ENCODE measurements at regions not wholly inside any gene's neighbourhood (a gene's known extent, or its start where the extent isn't known, plus 50 kb on each side); places are given as distances from the start of the nearest gene placed in this dataset.

DNA sequence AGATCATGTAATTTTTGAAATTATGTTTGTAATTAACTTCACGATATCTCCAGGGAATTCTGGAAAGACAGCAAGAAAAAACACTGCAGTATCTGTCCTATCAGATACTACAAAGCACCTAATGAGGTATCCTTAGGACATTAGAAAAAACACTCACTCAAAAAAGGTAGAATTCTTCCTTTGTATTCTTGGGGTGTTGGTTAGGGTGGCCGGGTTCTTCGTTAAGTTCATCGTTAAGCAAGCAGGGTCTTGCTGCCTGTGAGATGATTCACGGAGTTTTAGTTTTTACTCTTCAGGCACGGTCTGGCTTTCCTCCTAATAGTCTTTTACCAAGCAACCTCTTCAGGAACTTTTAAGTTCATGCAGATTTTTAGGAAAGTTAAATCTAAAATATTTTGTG, 91.4 kb upstream of the IRX4 start:
- Histone ChIP-seq H3K27ac (no peak overlapping the region), H3K4me3 (no peak overlapping the region), H3K4me1 (replicated peaks) (no peaks in the 10 kb centered on the region), H3K27me3 (replicated peaks; ENCODE audit: insufficient read depth) (no peaks in the 10 kb centered on the region), H3K36me3 (no peaks in the 10 kb centered on the region), H3K9me3 (no peaks in the 10 kb centered on the region)
- intact Hi-C loops (cut with DNase I), result no loop called here
- TF ChIP-seq POLR2A (IDR thresholded peaks at IDR 0.05) (no peak), POLR2AphosphoS5 (IDR thresholded peaks at IDR 0.05) (no peak)
- TF ChIP-seq, protein P1, sequence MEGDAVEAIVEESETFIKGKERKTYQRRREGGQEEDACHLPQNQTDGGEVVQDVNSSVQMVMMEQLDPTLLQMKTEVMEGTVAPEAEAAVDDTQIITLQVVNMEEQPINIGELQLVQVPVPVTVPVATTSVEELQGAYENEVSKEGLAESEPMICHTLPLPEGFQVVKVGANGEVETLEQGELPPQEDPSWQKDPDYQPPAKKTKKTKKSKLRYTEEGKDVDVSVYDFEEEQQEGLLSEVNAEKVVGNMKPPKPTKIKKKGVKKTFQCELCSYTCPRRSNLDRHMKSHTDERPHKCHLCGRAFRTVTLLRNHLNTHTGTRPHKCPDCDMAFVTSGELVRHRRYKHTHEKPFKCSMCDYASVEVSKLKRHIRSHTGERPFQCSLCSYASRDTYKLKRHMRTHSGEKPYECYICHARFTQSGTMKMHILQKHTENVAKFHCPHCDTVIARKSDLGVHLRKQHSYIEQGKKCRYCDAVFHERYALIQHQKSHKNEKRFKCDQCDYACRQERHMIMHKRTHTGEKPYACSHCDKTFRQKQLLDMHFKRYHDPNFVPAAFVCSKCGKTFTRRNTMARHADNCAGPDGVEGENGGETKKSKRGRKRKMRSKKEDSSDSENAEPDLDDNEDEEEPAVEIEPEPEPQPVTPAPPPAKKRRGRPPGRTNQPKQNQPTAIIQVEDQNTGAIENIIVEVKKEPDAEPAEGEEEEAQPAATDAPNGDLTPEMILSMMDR (IDR thresholded peaks at IDR 0.05), result no peak
- DNase-seq (ENCODE audit: low spot score), result no peak
- WGBS, result 48% methylated on average over 6 of the region's 6 CpGs

DNA sequence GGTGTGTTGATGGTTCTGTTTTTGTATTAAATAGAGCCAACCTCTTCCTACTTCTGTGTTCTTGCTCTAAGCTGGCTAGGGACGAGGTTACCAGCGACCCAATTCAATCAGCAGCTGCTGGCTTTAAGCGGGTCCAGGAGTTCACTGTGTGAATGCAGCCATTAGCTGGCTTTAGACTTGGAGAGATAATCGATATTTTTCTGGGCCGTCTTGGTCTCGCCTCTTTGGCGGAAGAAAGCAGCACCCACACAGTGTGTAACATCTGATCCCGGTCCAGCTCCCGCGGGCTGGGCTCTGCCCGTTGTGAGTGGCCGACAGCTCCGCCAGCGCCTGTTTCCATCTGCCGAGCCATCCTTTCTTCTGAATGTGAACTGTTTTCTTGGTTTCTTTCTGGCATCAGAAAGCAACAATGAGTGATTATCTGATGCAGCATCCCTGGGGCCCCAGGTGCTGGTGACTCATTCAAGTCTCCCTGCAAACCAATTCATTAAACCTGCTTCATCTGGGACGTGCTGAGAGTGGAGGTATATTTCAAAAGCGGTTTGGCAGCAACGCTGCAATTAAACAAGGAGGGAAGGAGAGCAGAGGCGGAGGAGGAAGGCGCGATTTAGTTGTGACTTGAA, 90.8 kb upstream of the IRX4 start:
- DNase-seq (ENCODE audit: low spot score), result peak; percentile 60
- H3K4me3 ChIP-seq, result no peak overlapping the region
- no peaks in the 10 kb centered on the region for H3K36me3 ChIP-seq
- H3K27me3 ChIP-seq (replicated peaks; ENCODE audit: insufficient read depth), result no peaks in the 10 kb centered on the region
- no peaks in the 10 kb centered on the region for H3K4me1 ChIP-seq (replicated peaks)
- no peaks in the 10 kb centered on the region for H3K9me3 ChIP-seq
- intact Hi-C loops (cut with DNase I), result no loop called here
- TF ChIP-seq, protein P1 (IDR thresholded peaks at IDR 0.05), result no peak
- peak; percentile 67 for TF ChIP-seq POLR2AphosphoS5 (IDR thresholded peaks at IDR 0.05)
- peak overlapping the region in 1 of 2 donors; percentile 13 for H3K27ac ChIP-seq
- WGBS, result 46% methylated on average over 21 of the region's 21 CpGs

DNA sequence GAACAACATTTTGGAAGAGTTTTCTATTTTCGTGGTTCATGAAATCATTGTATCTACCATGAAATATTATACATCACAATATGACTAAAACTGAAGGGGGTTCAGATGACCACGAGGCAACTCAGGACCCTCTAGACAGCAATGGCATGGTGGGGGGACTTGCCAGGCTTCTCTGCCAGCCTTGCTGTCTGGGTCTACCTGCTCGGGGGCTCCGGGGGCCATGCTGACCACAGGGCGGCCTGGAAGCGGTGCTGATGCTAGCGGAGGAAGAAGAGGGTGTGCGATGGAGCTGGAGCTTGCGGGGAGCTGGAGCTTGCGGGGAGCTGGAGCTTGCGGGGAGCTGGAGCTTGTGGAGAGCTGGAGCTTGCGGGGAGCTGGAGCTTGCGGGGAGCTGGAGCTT, 89.2 kb upstream of the IRX4 start:
- Histone ChIP-seq H3K9me3 (no peaks in the 10 kb centered on the region), H3K27ac (no peak overlapping the region), H3K4me1 (replicated peaks) (no peaks in the 10 kb centered on the region), H3K27me3 (replicated peaks; ENCODE audit: insufficient read depth) (no peaks in the 10 kb centered on the region), H3K36me3 (no peaks in the 10 kb centered on the region), H3K4me3 (no peak overlapping the region)
- DNase-seq (ENCODE audit: low spot score), result no peak
- 91% methylated on average over 13 of the region's 13 CpGs for WGBS
- TF ChIP-seq POLR2AphosphoS5 (IDR thresholded peaks at IDR 0.05), result no peak
- intact Hi-C loops (cut with DNase I), result no loop called here

DNA sequence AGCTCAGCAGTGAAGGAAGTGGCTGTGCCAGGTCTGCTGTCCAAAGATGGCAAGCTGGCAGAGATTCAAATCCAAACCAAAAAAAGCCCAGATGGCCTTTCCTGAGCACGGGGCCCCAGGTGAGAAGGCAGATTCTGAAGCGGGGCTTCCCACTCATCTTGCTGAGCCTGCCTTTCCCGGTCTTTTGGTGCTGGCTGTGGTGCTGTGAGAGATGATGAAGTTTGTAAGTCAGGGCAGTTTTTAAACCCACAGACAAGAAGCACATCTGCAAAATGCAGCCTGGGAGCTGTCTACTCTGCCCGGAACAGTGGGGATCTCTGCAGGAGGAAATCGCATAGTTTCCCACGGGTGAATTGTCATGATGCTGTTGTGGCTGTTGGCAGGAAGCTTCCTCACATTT, 85.0 kb upstream of the IRX4 start:
- Histone ChIP-seq H3K36me3 (no peaks in the 10 kb centered on the region), H3K9me3 (no peaks in the 10 kb centered on the region), H3K27ac (no peak overlapping the region), H3K27me3 (replicated peaks; ENCODE audit: insufficient read depth) (no peaks in the 10 kb centered on the region), H3K4me3 (no peak overlapping the region), H3K4me1 (replicated peaks) (no peaks in the 10 kb centered on the region)
- no peak for DNase-seq (ENCODE audit: low spot score)
- intact Hi-C loops (cut with DNase I), result no loop called here
- 52% methylated on average over 6 of the region's 6 CpGs for WGBS
- TF ChIP-seq POLR2A (IDR thresholded peaks at IDR 0.05) (no peak), POLR2AphosphoS5 (IDR thresholded peaks at IDR 0.05) (no peak)
- TF ChIP-seq, protein P1 (IDR thresholded peaks at IDR 0.05), result no peak

DNA sequence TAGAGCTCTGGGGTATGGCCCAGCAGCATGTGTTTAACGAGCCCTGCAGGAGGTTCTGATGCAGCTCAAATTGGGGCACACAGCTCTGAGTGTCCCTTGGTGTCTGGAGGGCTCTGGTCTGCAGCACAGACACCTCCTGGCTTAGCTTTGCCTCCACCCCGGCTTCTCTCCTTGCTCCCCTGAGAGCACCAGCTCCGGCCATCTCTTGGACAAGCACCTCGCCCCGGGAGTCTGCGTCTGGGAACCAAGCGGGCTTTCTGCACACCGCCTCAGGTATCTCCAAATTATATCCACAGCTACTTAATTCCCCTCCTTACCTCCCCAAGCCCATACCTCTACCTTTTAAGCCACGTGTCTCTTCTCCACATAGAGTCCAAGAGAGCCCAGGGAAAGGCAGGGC, 83.7 kb upstream of the IRX4 start:
- intact Hi-C loops (cut with DNase I), result no loop called here
- Histone ChIP-seq H3K27me3 (replicated peaks; ENCODE audit: insufficient read depth) (no peaks in the 10 kb centered on the region), H3K27ac (no peak overlapping the region), H3K4me1 (replicated peaks) (no peaks in the 10 kb centered on the region), H3K4me3 (no peak overlapping the region), H3K9me3 (no peaks in the 10 kb centered on the region), H3K36me3 (no peaks in the 10 kb centered on the region)
- no peak for TF ChIP-seq POLR2A (IDR thresholded peaks at IDR 0.05)
- TF ChIP-seq, protein P1 (IDR thresholded peaks at IDR 0.05), result no peak
- TF ChIP-seq POLR2AphosphoS5 (IDR thresholded peaks at IDR 0.05), result no peak
- DNase-seq (ENCODE audit: low spot score), result no peak
- 79% methylated on average over 9 of the region's 9 CpGs for WGBS
